PFSK-1 (cell line): ENCODE measurements at regions not wholly inside any gene's neighbourhood (a gene's known extent, or its start where the extent isn't known, plus 50 kb on each side); places are given as distances from the start of the nearest gene placed in this dataset.

Experiments used
- FOXP2 ChIP-seq: optimal IDR thresholded peaks from 2 replicates; pipeline ENCODE3; 2011; ENCODE audit warnings: borderline replicate concordance, control low read depth, inconsistent platforms; ENCODE audit not compliant: insufficient read depth; ENCODE audit errors: extremely low read length, extremely low read depth
- POLR2AphosphoS5 ChIP-seq: IDR thresholded peaks from 2 replicates; pipeline ENCODE4 v1.6.1; 2012; ENCODE audit warnings: low read depth, mild to moderate bottlenecking, control low read depth, low read length, moderate library complexity
- REST ChIP-seq, 2 experiments: IDR thresholded peaks; 2 replicates each; pipeline versions ENCODE4 v1.6.1 to v1.8.0; 2011 to 2012; ENCODE audit warnings: low read depth in 2 of 2, low read length in 2 of 2, control low read depth in 1 of 2, inconsistent platforms in 1 of 2, mild to moderate bottlenecking in 1 of 2, moderate library complexity in 1 of 2; ENCODE audit not compliant: insufficient read depth in 1 of 2
- SIN3A ChIP-seq: IDR thresholded peaks from 2 replicates; pipeline ENCODE4 v1.6.1; 2012; ENCODE audit warnings: mild to moderate bottlenecking, low read length, moderate library complexity, borderline replicate concordance; ENCODE audit not compliant: insufficient read depth
- TAF1 ChIP-seq: IDR thresholded peaks from 2 replicates; pipeline ENCODE4 v1.6.1; 2012; ENCODE audit warnings: low read length, control low read depth, borderline replicate concordance; ENCODE audit not compliant: insufficient read depth

GRCh38 chr1:170316270-170316669, 170.5 kb downstream of the NTMT2 start:
- TF ChIP-seq REST (IDR thresholded peaks at IDR 0.05; ENCODE audit: insufficient read depth in 1 of 2, low read depth in 2 of 2, low read length in 2 of 2): no peak
- no peak for TF ChIP-seq SIN3A
- no peak for TF ChIP-seq POLR2AphosphoS5
- no peak for TF ChIP-seq TAF1
- no peak for TF ChIP-seq FOXP2

GRCh38 chr1:170318141-170318540, 172.4 kb downstream of the NTMT2 start:
- no peak for TF ChIP-seq SIN3A
- TF ChIP-seq REST (IDR thresholded peaks at IDR 0.05; ENCODE audit: insufficient read depth in 1 of 2, low read depth in 2 of 2, low read length in 2 of 2): no peak
- no peak for TF ChIP-seq FOXP2
- no peak for TF ChIP-seq TAF1
- TF ChIP-seq POLR2AphosphoS5: no peak

- TF ChIP-seq TAF1 (no peak), FOXP2 (no peak), REST (IDR thresholded peaks at IDR 0.05; ENCODE audit: insufficient read depth in 1 of 2, low read depth in 2 of 2, low read length in 2 of 2) (no peak), POLR2AphosphoS5 (no peak), SIN3A (no peak)
Observed at GRCh38 chr1:170318736-170319135, 173.0 kb downstream of the NTMT2 start.

GRCh38 chr1:170321113-170321512, 175.4 kb downstream of the NTMT2 start:
- TF ChIP-seq POLR2AphosphoS5 (no peak), REST (IDR thresholded peaks at IDR 0.05; ENCODE audit: insufficient read depth in 1 of 2, low read depth in 2 of 2, low read length in 2 of 2) (no peak), TAF1 (no peak), SIN3A (no peak), FOXP2 (no peak)

- TF ChIP-seq REST (IDR thresholded peaks at IDR 0.05; ENCODE audit: insufficient read depth in 1 of 2, low read depth in 2 of 2, low read length in 2 of 2) (no peak), FOXP2 (no peak), POLR2AphosphoS5 (no peak), TAF1 (no peak), SIN3A (no peak)
Observed at GRCh38 chr1:170326186-170326585, 180.4 kb downstream of the NTMT2 start.
